Mucosa of descending colon (tissue), 3 donors: ENCODE measurements at regions not wholly inside any gene's neighbourhood (a gene's known extent, or its start where the extent isn't known, plus 50 kb on each side); places are given as distances from the start of the nearest gene placed in this dataset.

Source experiments
- ATAC-seq: fragments of 200-7000 bp; cut with Tn5 transposase; one replicate; pipeline ENCODE4 v1.9.1; 2020; ENCODE audit warnings: mild to moderate bottlenecking, moderate library complexity
- DNase-seq, 3 donors: peaks; one replicate each; pipeline ENCODE4 v3.0.0-alpha.2; 2020
- H3K36me3 ChIP-seq: fragments of 200-600 bp; one replicate; pipeline ENCODE4 v1.8.0; 2021; ENCODE audit warnings: low read depth, mild to moderate bottlenecking
- H3K4me1 ChIP-seq: fragments of 200-600 bp; one replicate; pipeline ENCODE4 v1.8.0; 2021; ENCODE audit warnings: low read depth, mild to moderate bottlenecking
- H3K4me3 ChIP-seq: fragments of 200-600 bp; one replicate; pipeline ENCODE4 v1.8.0; 2021; ENCODE audit warnings: mild to moderate bottlenecking
- H3K9me3 ChIP-seq: fragments of 200-600 bp; one replicate; pipeline ENCODE4 v1.8.0; 2021; ENCODE audit warnings: mild to moderate bottlenecking
- intact Hi-C, 2 donors: fragments of 100-400 bp; cut with DNase I in 1 of 2; cut with micrococcal nuclease in 1 of 2; formaldehyde crosslinking; loops; one replicate each; pipeline versions ENCODE4 v1.11.0 to v1.11.1; 2022; cut with DNase I, micrococcal nuclease
- TF ChIP-seq, protein P1 (sequence below): fragments of 200-600 bp; IDR thresholded peaks from one replicate; pipeline ENCODE4 v1.8.0; 2022; ENCODE audit warnings: antibody characterized with exemption, mild to moderate bottlenecking
- donor health status: DM: no; HTN: no; CAD: no; lungs with moderate emphysema.
- donor health status: DM: no; HTN: no; CAD: no.
- donor health status: DM: no; HTN: yes; CAD: no.

GRCh38 chr2:82428251-82428650 lies 2030.8 kb downstream of the SUCLG1 start:
- intact Hi-C loops, result no loop called here
- DNase-seq, result no peak

DNA sequence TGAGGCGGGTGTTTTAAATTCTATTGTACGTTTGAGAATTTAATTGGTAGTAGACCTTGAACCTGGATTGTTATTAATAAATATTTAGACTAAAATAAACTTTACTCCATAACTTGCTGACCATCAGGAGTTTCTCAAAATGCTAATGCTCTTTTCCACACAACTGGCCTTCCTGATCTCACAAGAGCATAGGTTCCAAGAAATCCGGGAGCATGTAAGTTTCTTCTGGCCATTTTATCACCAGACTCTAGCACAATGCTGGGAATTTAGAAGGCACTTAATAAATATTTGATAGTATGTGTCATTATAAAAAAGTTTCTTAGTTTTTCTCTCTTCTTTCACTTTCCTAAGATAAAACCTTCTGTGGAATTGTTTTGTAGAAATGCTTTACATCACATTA lies 2047.1 kb downstream of the SUCLG1 start:
- H3K4me1 ChIP-seq, result no peaks in the 10 kb centered on the region
- TF ChIP-seq, protein P1, sequence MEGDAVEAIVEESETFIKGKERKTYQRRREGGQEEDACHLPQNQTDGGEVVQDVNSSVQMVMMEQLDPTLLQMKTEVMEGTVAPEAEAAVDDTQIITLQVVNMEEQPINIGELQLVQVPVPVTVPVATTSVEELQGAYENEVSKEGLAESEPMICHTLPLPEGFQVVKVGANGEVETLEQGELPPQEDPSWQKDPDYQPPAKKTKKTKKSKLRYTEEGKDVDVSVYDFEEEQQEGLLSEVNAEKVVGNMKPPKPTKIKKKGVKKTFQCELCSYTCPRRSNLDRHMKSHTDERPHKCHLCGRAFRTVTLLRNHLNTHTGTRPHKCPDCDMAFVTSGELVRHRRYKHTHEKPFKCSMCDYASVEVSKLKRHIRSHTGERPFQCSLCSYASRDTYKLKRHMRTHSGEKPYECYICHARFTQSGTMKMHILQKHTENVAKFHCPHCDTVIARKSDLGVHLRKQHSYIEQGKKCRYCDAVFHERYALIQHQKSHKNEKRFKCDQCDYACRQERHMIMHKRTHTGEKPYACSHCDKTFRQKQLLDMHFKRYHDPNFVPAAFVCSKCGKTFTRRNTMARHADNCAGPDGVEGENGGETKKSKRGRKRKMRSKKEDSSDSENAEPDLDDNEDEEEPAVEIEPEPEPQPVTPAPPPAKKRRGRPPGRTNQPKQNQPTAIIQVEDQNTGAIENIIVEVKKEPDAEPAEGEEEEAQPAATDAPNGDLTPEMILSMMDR, result no peak
- peaks cover 4% of the 10 kb centered on the region for H3K9me3 ChIP-seq
- no peak for ATAC-seq
- H3K4me3 ChIP-seq, result no peak overlapping the region
- DNase-seq, result no peak
- H3K36me3 ChIP-seq, result no peaks in the 10 kb centered on the region
- intact Hi-C loops, result no loop called here

More at GRCh38 chr2:82428251-82428650, 2030.8 kb downstream of the SUCLG1 start:
- no peaks in the 10 kb centered on the region for H3K9me3 ChIP-seq
- TF ChIP-seq, protein P1, result no peak
- no peak for ATAC-seq
- H3K36me3 ChIP-seq, result no peaks in the 10 kb centered on the region
- no peaks in the 10 kb centered on the region for H3K4me1 ChIP-seq
- H3K4me3 ChIP-seq, result no peak overlapping the region

GRCh38 chr2:82411071-82411470 lies 2048.0 kb downstream of the SUCLG1 start:
- Histone ChIP-seq H3K4me3 (no peak overlapping the region), H3K4me1 (no peaks in the 10 kb centered on the region), H3K36me3 (no peaks in the 10 kb centered on the region), H3K9me3 (peaks cover 4% of the 10 kb centered on the region)
- intact Hi-C loops, result no loop called here
- TF ChIP-seq, protein P1, result no peak
- ATAC-seq (no peak), DNase-seq (no peak)

DNA sequence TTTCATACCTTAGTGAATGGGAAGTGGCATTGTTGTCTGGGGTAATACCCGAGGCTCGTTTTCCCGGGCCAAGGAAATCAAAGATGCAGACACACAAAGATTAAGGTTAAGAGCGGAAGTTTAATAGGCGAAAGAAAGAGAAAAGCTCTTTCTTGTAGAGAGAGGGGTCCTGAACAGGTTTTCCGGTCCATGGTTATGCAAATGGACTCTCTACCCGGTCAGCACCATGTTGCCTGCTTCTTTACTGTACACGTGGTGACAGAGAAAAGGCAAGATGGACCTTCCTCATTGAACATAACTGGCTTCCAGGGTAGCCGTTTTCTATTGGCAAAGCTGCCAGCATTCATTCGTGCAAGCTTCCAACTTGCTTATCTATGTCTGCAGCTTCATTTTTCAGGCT lies 2063.5 kb downstream of the SUCLG1 start:
- no peaks in the 10 kb centered on the region for H3K9me3 ChIP-seq
- DNase-seq (no peak), ATAC-seq (no peak)
- TF ChIP-seq, protein P1, result no peak
- H3K4me3 ChIP-seq, result no peak overlapping the region
- H3K36me3 ChIP-seq, result no peaks in the 10 kb centered on the region
- H3K4me1 ChIP-seq, result no peaks in the 10 kb centered on the region
- intact Hi-C loops, result no loop called here

GRCh38 chr2:82391386-82391785 lies 2067.7 kb downstream of the SUCLG1 start:
- Histone ChIP-seq H3K4me1 (no peaks in the 10 kb centered on the region), H3K36me3 (no peaks in the 10 kb centered on the region), H3K9me3 (no peaks in the 10 kb centered on the region), H3K4me3 (no peak overlapping the region)
- intact Hi-C loops, result no loop called here
- ATAC-seq (no peak), DNase-seq (no peak)
- TF ChIP-seq, protein P1, result no peak

- DNase-seq (no peak), ATAC-seq (no peak)
- Histone ChIP-seq H3K9me3 (no peaks in the 10 kb centered on the region), H3K36me3 (no peaks in the 10 kb centered on the region), H3K4me1 (no peaks in the 10 kb centered on the region), H3K4me3 (no peak overlapping the region)
- intact Hi-C loops, result no loop called here
- TF ChIP-seq, protein P1, result no peak
These were observed 2051.1 kb upstream of the LRRTM1 start for GRCh38 chr2:82355622-82356021.
